ENCODE measurements at regions not wholly inside any gene's neighbourhood (a gene's known extent, or its start where the extent isn't known, plus 50 kb on each side); places are given as distances from the start of the nearest gene placed in this dataset.
"Not testable (repeated sequence)": the region's sequence is repeated elsewhere in the genome, so short reads cannot be mapped to it uniquely, and the experiment has no call there.

DNA sequence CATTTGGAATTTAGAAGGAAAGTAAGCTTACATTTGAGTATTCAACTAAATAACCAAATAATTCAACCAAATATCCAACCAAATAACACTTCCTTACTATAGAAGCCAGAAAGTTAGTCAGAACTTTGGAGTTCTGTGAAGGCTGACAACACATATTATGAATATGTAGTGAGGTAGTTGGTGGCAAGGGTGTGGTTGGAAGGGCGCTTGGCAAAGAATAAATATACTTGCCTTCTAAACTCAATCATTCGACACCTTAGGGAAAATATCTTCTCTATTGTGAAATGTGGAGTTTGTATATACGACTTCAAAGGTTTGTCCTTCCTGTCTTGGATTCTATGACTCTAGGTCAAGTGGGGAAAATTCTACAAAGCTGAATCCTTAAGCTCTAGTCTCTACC is 111.7 kb upstream of the OSTN start:
- DNase-seq (no peak), ATAC-seq (no peak)
- intact Hi-C loops (cut with DNase I) = no loop called here

DNA sequence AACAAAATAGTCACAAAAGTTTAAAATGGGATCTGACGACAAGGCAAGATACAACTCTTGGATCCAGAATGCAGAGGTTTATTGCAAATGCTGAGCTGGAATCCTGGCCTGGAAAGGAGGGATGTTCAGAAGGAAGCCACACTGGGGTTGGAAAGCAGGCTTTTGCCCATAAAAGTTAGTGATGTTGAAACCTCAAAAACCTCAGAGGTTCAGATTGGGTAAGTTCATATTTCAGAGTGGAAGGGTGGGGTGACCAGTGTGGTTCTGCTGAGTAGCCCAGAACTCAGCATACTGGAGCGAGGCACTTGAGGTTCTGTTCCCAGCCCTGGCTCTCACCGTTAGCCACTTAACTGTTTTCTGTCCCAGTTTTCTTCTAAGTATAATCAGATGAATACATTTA is 114.0 kb upstream of the OSTN start:
- DNase-seq (no peak), ATAC-seq (no peak)
- intact Hi-C loops (cut with DNase I) = no loop called here

DNA sequence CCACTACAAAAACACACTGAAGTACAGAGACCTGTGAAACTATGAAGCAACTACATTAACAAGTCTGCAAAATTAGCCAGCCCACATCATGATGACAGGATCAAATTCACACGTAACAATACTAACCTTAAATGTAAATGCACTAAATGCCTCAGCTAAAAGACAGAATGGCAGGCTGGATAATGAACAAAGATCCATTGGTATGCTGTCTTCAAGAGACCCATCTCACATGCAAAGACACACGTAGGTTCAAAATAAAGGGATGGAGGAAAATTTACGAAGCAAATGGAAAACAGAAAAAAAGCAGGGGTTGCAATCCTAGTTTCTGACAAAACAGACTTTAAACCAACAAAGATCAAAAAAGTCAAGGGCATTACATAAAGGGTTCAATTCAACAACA is 120.1 kb upstream of the OSTN start:
- intact Hi-C loops (cut with DNase I); ATAC-seq; DNase-seq: not testable (repeated sequence)

DNA sequence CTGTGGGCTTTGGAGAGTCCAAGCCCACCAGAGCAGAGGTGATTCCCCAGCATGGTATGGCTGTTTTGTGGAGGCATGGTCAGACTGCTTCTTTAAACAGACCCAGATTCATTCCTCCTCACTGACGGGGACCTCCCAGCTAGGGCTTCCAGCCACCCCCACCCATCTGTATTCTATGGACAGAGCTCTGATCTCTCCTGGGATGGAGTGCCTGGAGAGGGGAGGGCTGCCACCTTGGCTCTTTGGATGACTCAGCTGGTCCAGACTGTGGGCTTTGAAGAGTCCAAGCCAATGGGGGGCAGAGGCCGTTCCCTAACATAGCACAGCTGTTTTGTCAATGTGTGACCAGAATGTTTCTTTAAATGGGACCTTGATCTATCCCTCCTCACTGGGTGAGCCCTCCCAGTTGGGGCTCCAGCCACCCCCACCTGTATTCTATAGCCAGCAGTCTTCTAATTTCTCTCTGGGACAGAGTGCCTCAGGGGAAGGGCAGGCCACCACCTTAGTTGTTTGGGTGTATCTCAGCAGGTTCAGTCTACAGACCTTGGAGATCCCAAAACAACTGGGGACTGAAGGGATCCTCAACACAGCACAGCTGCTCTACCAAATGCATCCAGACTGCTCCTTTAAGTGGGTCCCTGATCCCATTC is 122.0 kb upstream of the OSTN start:
- DNase-seq (no peak), ATAC-seq (no peak)
- intact Hi-C loops (cut with DNase I) = no loop called here

DNA sequence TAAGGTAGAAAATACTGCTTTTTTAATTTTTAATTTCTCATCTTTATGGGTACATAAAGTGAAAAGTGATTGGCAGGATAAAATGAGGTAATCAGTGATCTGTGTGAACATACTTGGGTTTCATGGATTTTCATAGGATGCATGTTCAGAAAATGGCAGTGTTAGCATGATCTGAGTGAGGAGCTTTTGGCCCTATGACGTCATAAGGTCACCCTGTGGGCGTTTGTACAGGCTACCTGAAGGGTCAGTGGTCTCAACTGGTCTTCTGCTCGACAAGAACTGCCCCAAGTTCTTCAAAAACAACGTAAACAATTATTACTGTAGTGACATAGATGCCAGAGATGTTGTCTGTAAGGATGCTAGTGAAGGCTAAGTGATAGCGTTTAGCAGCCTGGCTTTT is 124.5 kb upstream of the OSTN start:
- intact Hi-C loops (cut with DNase I) = no loop called here
- no peak for DNase-seq
- no peak for ATAC-seq

DNA sequence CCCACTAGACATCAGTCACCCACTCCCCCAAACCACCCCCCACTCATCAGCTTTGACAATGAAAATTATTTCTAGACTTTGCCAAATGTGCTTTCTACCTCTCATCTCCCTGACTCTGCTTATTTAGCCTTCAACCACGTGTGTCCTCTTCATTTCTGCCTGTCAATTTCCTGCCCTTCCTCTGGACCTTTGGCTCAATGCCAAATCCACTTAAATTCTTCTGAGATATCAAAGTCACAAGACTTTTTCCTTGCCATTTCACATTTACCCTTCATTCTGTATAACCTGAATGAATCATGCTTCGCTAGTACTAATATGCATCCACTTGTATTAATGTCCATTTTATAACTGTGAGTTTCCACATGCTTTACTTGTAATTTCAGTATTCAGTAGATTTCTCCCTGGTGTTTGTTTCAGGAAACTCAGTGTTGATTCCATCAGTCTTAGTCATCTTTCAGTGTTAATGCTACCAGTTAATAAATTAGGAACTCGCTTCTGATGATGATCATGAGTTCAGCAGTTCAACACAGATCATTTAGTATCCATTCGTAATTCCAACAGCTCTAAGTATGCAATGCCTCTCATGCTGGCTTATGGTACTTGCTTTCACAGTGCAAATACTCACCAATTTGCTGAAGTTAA is 128.2 kb upstream of the OSTN start:
- no peak for ATAC-seq
- no peak for DNase-seq
- intact Hi-C loops (cut with DNase I) = no loop called here

DNA sequence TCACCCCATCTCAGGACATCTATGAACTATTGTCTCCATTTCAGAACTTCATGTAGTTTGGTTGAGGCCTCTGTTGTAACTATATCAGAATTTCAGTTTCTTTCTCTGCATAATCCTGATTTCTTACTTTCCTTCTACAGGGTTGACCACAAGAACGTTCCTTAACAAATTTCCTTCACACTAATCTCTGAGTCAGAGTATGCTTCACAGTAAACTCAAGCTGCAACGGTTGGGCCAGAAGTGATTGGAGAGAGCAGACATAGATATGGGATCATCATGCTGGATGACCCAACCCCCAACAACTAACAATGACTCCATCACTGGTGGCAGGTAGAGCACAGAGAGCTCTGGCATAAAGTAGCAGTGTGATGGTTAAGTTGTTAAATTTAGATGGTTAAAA is 128.8 kb upstream of the OSTN start:
- intact Hi-C loops (cut with DNase I) = no loop called here
- no peak for ATAC-seq

DNA sequence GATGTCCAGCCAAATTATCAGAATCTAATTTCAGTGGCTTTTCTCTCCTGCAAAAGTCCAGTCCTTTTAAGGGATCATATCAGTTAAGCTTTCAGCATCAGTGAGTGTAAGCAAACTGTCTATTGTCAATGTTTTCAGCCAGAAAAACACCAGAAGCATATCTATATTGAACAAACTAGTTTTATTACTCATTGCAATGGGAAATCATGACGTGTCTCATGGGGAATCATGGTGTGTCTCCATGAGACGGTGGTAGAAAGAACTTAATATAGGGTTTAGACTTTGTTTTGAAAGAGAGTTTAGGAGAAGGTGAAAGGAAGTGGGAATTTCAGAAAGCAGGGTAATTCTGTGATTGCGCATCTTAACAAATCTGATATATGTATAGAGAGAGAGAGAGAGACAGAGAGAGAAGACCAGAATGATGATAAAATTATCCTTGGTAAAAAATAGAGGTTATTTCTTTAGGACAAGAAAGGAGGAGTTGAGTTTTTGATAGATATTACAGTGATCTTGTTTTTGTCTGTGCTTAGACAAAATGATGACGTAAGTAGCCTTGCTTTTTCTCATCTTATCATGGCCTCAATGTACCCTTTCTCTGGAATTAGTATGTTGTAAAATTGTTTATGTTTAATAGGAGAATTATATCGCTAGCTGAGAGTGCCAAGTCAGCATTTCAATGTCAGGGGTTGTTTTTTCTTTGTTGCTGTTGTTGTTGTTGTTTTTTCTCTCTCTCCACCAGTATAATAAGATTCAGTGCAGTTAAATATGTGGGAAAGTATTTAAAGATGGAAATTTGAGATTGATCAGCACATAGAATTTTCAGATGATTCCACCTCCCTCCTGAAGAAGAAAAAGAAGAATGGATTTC is 129.9 kb upstream of the OSTN start:
- no peak for ATAC-seq
- intact Hi-C loops (cut with DNase I) = no loop called here
- no peak for DNase-seq

More for the DNA sequence above, 128.8 kb upstream of the OSTN start:
- no peak for DNase-seq

DNA sequence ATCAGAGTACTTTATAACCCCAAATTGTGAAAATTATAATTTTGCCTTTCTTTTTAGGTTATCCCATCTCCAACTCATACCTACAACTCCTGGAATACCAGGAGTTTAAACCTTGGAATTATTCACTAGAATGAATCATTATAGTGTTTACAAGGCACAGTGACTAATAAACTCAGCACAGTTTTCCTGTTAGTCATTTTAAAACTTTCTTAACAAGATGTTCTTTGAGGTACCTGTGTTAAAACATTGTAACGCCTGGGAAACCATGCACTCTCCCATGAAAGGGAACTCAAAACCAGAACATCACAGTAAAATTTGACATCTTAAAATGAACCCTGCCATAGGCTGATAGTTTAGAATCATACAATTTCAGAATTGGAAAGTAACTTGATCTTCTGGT is 132.4 kb upstream of the OSTN start:
- DNase-seq = no peak
- intact Hi-C loops (cut with DNase I) = no loop called here
- ATAC-seq = no peak

DNA sequence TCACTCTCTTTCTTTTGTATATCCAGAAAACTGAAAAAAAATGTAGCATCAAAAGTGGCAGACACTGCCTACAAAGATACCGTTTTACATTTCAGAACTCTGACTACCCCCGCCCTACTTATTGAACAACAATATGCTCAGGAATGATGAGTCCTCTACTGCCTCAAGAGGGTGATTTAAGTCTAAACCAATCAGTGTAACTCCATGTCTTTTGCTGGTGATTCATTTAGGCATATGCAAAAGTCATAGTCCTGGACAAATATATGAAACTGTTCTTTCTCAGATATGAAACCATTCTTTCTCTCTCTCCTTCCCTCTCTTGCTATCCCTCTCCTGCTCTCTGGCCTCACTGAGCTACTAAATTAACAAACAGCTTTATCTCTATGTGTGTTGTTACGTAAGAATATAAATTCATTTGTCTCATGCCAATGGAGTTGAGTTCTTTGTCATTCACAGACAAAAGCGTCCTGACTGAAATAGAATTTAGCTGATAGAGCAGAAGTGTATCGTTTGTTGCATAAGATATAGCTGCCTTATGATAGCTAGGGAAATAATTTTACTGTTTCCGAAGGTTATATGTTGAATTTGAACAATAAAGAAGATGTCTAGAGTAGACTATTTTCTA is 133.7 kb upstream of the OSTN start:
- DNase-seq = no peak
- ATAC-seq = no peak
- intact Hi-C loops (cut with DNase I) = no loop called here

DNA sequence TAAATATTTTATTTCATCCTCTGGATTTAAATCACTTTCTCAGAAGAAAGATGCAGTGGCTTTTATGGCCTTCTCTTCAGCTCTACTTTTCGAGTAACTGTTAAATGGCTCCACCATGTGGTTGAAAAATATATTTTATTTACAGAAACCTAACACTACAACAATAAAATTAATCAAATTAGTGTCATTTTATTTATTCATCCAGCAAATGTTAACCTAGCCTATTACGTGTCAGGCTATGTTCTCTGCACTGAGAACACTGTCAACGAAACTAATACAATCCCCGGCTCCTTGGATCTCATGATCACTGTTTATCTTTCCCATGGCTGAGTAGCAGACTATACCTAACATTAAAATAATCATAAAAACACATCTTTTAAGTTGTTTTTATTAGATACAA is 148.0 kb upstream of the OSTN start:
- ATAC-seq = no peak
- intact Hi-C loops (cut with DNase I) = loop anchor here in 1 of 2 donors (2.0 to 5.0 kb wide), 3 partner anchors 164 to 350 kb away; no protein-coding TSS in a partner anchor
- DNase-seq = no peak

DNA sequence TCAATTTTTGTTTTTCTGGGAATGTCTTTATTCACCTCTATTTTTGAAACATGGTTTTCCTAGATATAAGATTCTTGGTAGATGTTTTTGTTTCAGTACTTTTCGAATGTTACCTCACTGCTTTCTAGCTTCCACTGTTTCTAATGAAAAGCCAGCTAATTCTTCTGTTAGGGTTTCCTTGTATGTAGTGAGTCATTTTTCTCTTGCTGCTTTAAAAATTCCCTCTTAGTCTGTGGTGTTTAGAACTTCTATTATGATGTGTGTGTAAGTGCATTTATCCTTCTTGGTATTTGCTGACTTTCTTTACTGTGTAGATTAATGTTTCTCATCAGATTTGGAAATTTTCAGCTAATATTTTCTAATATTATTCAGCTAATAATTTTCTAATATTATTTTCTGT is 151.1 kb upstream of the OSTN start:
- DNase-seq = no peak
- intact Hi-C loops (cut with DNase I) = loop anchor here in 1 of 2 donors (5.0 kb wide), 1 partner anchor 161 kb away; no protein-coding TSS in a partner anchor

DNA sequence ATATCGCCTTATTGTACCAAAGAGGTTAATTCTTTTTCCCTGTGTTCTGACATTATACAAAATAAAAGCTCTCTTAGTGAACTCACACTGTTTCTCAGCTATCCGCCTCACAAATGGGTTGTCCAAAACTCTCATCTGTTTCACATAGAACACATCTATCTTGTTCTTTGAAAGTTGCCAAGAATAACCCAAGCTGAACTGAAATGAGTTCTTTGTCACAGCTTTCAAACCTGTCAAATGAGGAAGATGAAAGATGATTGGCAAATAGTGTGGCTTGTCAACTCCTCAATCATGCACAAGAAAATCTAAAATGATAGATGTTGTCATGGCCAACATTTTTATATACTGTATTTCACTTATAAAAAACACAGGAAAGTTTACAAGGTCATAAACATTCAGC is 168.1 kb upstream of the OSTN start:
- intact Hi-C loops (cut with DNase I) = no loop called here
- DNase-seq = no peak
- ATAC-seq = no peak

More for the DNA sequence above, 151.1 kb upstream of the OSTN start:
- no peak for ATAC-seq

DNA sequence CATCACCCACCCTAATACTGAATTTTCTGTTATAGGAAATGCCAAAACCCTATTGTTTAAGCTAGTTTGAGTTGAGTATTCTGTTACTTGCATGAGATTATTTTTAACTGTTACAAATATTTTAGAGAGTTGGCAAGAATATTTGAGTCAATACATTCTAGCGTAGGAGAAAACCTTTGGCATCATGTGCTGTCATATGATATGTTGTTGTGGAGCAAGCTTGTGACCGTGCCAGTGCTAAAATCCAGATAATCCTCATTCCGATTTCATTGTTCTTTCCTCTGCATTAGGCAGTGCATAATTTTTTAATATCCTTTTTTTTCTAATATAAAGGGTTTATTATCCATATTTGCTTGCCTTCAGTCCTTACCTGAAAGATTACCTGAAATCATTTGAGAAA is 168.0 kb upstream of the GMNC start:
- intact Hi-C loops (cut with DNase I) = no loop called here
- ATAC-seq = no peak
- no peak for DNase-seq

DNA sequence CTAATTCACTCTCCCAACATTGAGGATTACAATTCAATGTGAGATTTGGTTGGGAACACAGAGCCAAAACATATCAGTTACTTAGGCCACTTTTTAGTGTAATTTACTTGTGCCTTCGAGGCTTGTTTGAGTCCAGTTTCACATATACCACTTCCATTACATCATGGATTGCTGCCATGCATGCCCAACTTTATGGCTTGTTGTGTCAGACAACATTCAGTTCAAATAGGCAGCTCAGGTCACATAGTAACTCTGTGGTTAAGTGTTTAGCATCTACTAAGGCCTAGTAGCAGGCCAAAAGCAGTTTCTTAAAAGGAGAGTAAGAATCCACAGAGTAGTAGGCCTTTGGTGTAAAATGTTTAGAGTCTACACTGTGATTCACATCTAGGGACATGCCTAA is 164.3 kb upstream of the GMNC start:
- no peak for ATAC-seq
- intact Hi-C loops (cut with DNase I) = no loop called here
- DNase-seq = no peak

DNA sequence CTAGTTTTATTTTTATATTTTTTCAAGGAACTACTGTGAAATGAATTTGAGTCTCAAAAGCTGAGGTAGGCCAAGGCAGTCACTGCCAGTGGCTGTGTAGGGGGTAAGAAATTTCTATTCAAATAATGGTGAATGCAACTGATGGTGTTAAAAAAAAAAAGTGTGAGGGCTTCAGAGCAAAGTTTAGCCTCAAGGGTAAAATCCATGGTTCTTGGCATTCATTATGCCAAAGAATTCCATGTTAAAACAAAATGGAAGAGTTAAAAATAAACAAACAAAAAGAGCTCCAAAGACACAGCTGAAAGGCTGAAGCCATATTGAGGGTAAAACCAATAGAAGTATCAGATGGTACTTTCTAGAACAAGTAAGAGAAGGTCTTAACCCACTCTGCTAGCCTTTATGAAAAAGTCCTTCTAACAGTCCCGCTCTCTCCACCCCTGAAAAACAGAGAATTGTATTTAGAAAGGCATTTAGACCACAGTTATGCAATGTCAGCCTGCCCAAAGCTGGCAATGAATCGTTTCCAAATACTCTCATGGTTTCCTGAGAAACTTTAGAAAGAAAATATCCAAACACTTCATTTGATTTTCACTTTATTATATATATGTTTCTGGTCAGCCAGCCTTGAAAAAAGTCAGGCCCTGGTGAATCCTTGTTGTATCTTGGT is 158.4 kb upstream of the GMNC start:
- intact Hi-C loops (cut with DNase I) = no loop called here
- ATAC-seq (no peak), DNase-seq (no peak)

DNA sequence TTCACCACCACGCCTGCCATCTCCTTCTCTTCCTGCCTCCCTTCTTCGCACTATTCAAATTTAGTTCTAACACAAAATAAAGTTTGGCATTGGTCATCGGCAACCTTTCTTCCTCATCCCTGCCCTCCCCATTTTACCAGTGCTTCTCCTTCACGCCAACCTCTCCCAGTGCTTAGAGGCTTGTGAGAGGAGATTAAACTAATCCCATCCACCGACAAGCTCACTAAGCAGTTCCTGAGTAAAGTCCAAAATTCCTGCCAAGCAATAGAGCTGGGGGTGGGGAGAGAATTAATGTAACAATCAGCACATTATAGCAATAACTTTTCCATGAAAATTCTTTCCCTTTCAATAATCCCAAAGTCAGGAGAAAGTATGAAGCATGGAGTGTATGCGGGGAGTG is 157.4 kb upstream of the GMNC start:
- ATAC-seq = no peak
- intact Hi-C loops (cut with DNase I) = no loop called here
- no peak for DNase-seq

DNA sequence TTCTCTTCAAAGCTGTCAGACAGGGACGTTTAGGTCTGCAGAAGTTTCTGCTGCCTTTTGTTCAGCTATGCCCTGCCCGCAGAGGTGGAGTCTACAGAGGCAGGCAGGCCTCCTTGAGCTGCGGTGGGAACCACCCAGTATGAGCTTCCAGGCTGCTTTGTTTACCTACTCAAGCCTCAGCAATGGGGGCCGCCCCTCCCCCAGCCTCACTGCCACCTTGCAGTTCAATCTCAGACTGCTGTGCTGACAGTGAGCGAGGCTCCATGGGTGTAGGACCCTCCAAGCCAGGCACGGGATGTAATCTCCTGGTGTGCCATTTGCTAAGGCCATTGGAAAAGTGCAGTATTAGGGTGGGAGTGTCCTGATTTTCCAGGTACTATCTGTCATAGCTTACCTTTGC is 153.5 kb upstream of the GMNC start:
- DNase-seq; ATAC-seq; intact Hi-C loops (cut with DNase I): not testable (repeated sequence)

DNA sequence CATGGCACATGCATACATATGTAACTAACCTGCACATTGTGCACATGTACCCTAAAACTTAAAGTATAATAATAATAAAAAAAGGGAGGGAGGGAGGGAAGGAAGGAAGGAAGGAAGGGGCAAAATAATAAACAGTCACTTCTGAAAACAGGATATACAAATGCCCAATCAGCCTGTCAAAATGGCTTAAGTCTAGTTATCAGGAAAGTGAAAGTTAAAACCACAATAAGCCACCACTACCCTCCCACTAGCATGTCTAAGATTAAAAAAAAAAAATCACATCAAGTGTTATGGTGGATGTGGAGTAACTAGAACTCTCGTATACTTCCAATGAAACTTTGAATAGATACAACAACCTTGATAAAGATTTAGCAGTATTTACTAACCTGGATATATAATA is 145.6 kb upstream of the GMNC start:
- DNase-seq = no peak
- intact Hi-C loops (cut with DNase I) = no loop called here
- ATAC-seq = no peak
